ENCODE measurements at regions not wholly inside any gene's neighbourhood (a gene's known extent, or its start where the extent isn't known, plus 50 kb on each side); places are given as distances from the start of the nearest gene placed in this dataset.

DNA sequence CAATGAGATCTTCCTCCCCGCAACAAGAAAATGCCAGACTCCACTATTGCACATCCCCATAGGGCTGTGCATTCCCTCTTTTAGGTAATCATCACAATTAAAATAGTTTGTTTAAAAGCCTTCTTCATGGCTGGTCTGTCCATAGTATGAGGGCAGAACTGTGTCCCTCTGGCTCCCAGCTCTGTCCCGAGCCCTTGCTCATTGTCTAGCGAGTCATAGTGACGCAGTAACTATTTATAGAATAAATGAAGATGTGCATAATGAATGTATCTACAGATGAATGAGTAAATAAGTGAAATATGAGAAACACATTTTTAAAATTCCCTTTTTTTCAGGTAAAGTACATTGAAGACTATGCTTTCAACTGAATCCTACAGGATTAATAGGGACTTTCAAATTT lies 128.4 kb upstream of the TMC3 start:
- no peak for DNase-seq (ENCODE audit: low spot score)
- no peak overlapping the region for H3K4me3 Mint-ChIP-seq (ENCODE audit: unreplicated experiment)
- no peaks in the 10 kb centered on the region for H3K36me3 Mint-ChIP-seq (ENCODE audit: low read depth)
- peaks cover 9% of the 10 kb centered on the region for H3K9me3 Mint-ChIP-seq (ENCODE audit: low read depth)
- no peaks in the 10 kb centered on the region for H3K27me3 Mint-ChIP-seq (ENCODE audit: low read depth)
- peaks cover 3% of the 10 kb centered on the region for H3K4me1 Mint-ChIP-seq (ENCODE audit: low read depth)
- TF ChIP-seq, protein P1, sequence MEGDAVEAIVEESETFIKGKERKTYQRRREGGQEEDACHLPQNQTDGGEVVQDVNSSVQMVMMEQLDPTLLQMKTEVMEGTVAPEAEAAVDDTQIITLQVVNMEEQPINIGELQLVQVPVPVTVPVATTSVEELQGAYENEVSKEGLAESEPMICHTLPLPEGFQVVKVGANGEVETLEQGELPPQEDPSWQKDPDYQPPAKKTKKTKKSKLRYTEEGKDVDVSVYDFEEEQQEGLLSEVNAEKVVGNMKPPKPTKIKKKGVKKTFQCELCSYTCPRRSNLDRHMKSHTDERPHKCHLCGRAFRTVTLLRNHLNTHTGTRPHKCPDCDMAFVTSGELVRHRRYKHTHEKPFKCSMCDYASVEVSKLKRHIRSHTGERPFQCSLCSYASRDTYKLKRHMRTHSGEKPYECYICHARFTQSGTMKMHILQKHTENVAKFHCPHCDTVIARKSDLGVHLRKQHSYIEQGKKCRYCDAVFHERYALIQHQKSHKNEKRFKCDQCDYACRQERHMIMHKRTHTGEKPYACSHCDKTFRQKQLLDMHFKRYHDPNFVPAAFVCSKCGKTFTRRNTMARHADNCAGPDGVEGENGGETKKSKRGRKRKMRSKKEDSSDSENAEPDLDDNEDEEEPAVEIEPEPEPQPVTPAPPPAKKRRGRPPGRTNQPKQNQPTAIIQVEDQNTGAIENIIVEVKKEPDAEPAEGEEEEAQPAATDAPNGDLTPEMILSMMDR (IDR thresholded peaks at IDR 0.05), result no peak
- H3K27ac Mint-ChIP-seq (ENCODE audit: unreplicated experiment), result no peak overlapping the region

DNA sequence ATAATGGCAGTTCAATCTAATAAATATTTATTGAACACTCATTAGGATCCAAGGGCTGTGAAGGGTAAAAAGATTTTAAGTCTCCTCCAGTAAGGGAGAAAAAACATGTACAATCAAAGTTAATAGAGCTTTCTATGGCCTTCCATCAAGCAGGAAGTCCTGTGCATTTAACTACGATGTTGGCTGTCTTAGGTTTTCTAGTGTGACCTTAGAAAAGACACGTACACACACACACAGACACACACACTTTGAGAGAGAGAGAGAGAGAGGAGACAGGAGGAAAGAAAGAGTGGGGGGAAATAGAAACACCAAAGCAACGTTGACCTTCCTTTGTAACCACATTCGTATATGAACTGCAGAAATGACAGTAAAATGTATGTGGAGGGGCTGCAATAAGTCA lies 126.1 kb upstream of the TMC3 start:
- H3K9me3 Mint-ChIP-seq (ENCODE audit: low read depth), result peaks cover 5% of the 10 kb centered on the region

DNA sequence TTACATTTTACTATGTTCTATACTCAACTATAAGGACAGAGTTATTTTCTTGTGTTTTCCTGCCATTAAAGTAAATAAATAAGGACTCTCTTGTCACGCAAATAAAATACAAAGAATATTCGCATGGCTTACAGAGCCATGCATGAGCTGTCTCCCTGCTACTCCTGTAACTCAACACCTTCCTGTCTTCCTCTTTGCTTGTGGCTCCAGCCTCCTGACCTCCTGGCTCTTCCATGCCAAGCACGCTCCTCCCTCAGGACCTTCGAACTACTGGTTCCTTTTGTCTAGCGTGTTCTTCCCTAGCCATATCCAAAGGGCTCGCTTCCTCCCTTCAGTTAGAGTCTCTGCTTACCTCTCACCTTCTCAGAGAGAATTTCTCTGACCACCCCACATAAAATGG lies 124.3 kb upstream of the TMC3 start:
- Mint-ChIP-seq H3K4me1 (ENCODE audit: low read depth) (no peaks in the 10 kb centered on the region), H3K27ac (ENCODE audit: unreplicated experiment) (no peak overlapping the region), H3K27me3 (ENCODE audit: low read depth) (no peaks in the 10 kb centered on the region), H3K36me3 (ENCODE audit: low read depth) (no peaks in the 10 kb centered on the region), H3K4me3 (ENCODE audit: unreplicated experiment) (no peak overlapping the region), H3K9me3 (ENCODE audit: low read depth) (peaks cover 5% of the 10 kb centered on the region)
- no peak for DNase-seq (ENCODE audit: low spot score)
- TF ChIP-seq, protein P1 (IDR thresholded peaks at IDR 0.05), result no peak

More for the DNA sequence above, 126.1 kb upstream of the TMC3 start:
- Mint-ChIP-seq H3K4me3 (ENCODE audit: unreplicated experiment) (no peak overlapping the region), H3K27me3 (ENCODE audit: low read depth) (no peaks in the 10 kb centered on the region), H3K4me1 (ENCODE audit: low read depth) (peaks cover 3% of the 10 kb centered on the region), H3K27ac (ENCODE audit: unreplicated experiment) (no peak overlapping the region), H3K36me3 (ENCODE audit: low read depth) (no peaks in the 10 kb centered on the region)
- no peak for DNase-seq (ENCODE audit: low spot score)
- TF ChIP-seq, protein P1 (IDR thresholded peaks at IDR 0.05), result no peak

DNA sequence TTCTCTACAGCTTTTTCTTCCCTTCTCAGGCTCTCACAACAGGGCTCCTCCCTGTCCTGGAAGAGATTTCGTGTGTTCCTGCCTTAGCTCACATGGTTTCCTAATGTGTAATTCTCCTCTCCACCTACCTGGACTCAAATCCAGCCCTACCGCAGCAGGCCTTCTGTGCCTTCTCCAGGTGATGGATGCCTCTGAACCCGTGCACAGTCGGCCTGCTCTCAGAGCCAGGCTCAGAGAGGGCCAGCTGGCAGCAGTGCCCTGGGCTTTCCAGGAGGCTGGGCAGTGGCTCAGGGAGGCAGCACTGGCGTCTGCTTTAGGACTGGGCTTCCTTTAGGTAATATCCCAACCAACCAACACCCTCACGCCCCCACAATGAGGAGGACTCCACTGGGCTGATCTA lies 123.2 kb upstream of the TMC3 start:
- no peaks in the 10 kb centered on the region for H3K27me3 Mint-ChIP-seq (ENCODE audit: low read depth)
- no peak overlapping the region for H3K27ac Mint-ChIP-seq (ENCODE audit: unreplicated experiment)
- no peaks in the 10 kb centered on the region for H3K4me1 Mint-ChIP-seq (ENCODE audit: low read depth)
- no peak for DNase-seq (ENCODE audit: low spot score)
- TF ChIP-seq, protein P1 (IDR thresholded peaks at IDR 0.05), result no peak
- no peak overlapping the region for H3K4me3 Mint-ChIP-seq (ENCODE audit: unreplicated experiment)
- peaks cover 5% of the 10 kb centered on the region for H3K9me3 Mint-ChIP-seq (ENCODE audit: low read depth)
- H3K36me3 Mint-ChIP-seq (ENCODE audit: low read depth), result no peaks in the 10 kb centered on the region

DNA sequence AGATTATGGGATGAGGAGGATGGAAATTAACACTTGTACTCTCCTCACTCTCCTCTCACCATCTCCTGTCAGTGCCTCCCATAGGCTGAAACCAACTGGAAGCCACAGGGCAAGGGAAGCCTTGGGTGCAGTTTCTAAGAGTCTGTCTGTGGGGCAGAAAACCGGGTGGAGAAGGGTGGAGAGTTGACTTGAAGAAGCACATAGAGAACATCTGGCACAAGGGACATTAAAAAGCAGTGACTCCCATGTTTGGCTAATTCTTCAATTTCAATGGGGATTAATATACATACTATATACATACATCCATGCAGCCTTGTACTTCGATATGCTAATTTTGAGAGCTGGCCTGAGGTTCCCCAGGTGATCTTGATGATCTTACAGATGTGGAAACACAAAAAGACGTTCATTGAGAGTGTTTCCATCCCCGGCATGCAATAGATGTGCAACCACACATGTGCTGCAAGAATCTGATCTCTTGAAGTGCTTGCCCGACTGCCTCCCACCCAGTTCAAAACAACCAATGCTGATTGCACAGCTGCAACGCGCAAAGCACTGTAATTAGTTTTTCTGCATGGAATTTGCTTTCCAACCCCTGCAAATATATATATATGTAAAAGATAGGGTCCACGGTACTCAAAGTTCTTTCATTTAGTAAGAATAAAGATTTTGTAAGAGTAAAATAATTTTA lies 121.9 kb upstream of the TMC3 start:
- TF ChIP-seq, protein P1 (IDR thresholded peaks at IDR 0.05), result no peak
- Mint-ChIP-seq H3K36me3 (ENCODE audit: low read depth) (no peaks in the 10 kb centered on the region), H3K27ac (ENCODE audit: unreplicated experiment) (no peak overlapping the region), H3K4me3 (ENCODE audit: unreplicated experiment) (no peak overlapping the region), H3K27me3 (ENCODE audit: low read depth) (no peaks in the 10 kb centered on the region), H3K4me1 (ENCODE audit: low read depth) (no peaks in the 10 kb centered on the region), H3K9me3 (ENCODE audit: low read depth) (peaks cover 5% of the 10 kb centered on the region)
- DNase-seq (ENCODE audit: low spot score), result no peak

All from chondrocyte (in vitro differentiated cells).